ENCODE measurements at regions not wholly inside any gene's neighbourhood (a gene's known extent, or its start where the extent isn't known, plus 50 kb on each side); places are given as distances from the start of the nearest gene placed in this dataset.

DNA sequence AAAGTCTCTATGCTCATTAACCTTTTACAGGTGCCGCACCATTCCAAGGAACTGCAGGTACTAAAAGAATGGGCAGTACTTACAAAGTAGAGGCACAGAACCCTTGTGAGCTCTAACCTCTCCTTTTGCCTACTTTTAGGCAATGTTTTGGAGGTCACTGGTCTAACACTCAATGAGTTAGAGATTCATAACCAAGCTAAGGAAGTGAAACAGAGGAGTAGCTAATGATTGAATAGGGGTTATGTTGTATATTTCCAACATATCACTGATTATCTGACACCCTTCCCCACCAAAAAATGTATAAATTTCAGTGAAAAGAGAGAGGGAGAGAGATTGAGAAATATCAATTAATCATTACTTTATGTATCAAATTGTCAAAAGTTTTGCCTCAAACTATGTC is 269.3 kb downstream of the PCDH7 start:
- Histone ChIP-seq H2AFZ (ENCODE audit: insufficient read depth, low read depth, low read length, poor library complexity, severe bottlenecking) (no peak overlapping the region), H3K9me3 (replicated peaks in 1 of 2; ENCODE audit: control insufficient read depth in 1 of 2, insufficient read depth in 1 of 2, low read length in 2 of 2) (no peaks in the 10 kb centered on the region), H3K79me2 (ENCODE audit: insufficient read depth, low read length) (no peaks in the 10 kb centered on the region), H3K9ac (ENCODE audit: insufficient read depth, low read length, poor library complexity, severe bottlenecking) (no peak overlapping the region), H3K4me3 (replicated peaks in 1 of 3; ENCODE audit: low read depth in 2 of 3, low read length in 3 of 3) (no peak overlapping the region), H3K27me3 (ENCODE audit: control insufficient read depth in 2 of 2, insufficient read depth in 2 of 2, low read length in 2 of 2) (no peaks in the 10 kb centered on the region), H3K36me3 (replicated peaks in 1 of 2; ENCODE audit: control insufficient read depth in 1 of 2, insufficient read depth in 2 of 2, low read length in 2 of 2) (no peaks in the 10 kb centered on the region), H4K20me1 (ENCODE audit: insufficient read depth, low read length) (no peaks in the 10 kb centered on the region), H3K4me2 (replicated peaks; ENCODE audit: extremely low read depth, low read length, poor library complexity, severe bottlenecking) (no peak overlapping the region), H3K27ac (ENCODE audit: low read depth in 1 of 2, low read length in 2 of 2) (no peak overlapping the region), H3K4me1 (ENCODE audit: control insufficient read depth in 1 of 2, insufficient read depth in 2 of 2, low read length in 2 of 2) (no peaks in the 10 kb centered on the region)
- 86% methylated on average over 1 of the region's 1 CpG for WGBS (ENCODE audit: insufficient coverage)
- no peaks in the 10 kb centered on the region for H3K36me3 Mint-ChIP-seq
- H3K9me3 Mint-ChIP-seq, result peaks cover 0 to 4% (median 2%) of the 10 kb centered on the region in 7 donors
- no peaks in the 10 kb centered on the region for H3K4me1 Mint-ChIP-seq
- intact Hi-C loops (cut with micrococcal nuclease), result no loop called here
- H3K27me3 Mint-ChIP-seq (ENCODE audit: low read depth in 3 of 3), result peaks cover 0 to 2% (median 0%) of the 10 kb centered on the region in 3 donors
- TF ChIP-seq, protein P1, sequence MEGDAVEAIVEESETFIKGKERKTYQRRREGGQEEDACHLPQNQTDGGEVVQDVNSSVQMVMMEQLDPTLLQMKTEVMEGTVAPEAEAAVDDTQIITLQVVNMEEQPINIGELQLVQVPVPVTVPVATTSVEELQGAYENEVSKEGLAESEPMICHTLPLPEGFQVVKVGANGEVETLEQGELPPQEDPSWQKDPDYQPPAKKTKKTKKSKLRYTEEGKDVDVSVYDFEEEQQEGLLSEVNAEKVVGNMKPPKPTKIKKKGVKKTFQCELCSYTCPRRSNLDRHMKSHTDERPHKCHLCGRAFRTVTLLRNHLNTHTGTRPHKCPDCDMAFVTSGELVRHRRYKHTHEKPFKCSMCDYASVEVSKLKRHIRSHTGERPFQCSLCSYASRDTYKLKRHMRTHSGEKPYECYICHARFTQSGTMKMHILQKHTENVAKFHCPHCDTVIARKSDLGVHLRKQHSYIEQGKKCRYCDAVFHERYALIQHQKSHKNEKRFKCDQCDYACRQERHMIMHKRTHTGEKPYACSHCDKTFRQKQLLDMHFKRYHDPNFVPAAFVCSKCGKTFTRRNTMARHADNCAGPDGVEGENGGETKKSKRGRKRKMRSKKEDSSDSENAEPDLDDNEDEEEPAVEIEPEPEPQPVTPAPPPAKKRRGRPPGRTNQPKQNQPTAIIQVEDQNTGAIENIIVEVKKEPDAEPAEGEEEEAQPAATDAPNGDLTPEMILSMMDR (IDR thresholded peaks at IDR 0.05), result no peak
- no peak overlapping the region for H3K4me3 Mint-ChIP-seq
- no peak for DNase-seq
- H3K27ac Mint-ChIP-seq, result no peak overlapping the region

DNA sequence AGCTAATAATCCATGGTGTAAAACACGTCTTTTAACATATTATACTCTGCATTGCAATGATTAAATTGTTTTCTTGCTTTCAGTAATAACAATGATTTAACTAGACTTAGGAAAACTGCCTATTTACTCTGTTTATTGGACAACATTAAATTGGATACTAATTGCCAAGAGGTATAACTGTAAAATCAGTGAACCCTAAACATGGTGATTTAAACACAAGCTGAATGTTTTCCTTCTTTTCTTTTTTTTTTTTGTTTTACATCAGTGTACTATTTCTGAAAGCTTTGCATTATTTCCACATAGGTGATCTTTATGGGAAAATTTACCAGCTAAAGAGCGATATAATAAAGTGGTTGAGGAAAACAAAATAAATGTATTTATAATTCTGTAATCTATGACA is 276.7 kb downstream of the PCDH7 start:
- TF ChIP-seq, protein P1 (IDR thresholded peaks at IDR 0.05), result no peak
- Histone ChIP-seq H3K27ac (ENCODE audit: low read depth in 1 of 2, low read length in 2 of 2) (no peak overlapping the region), H3K4me1 (ENCODE audit: control insufficient read depth in 1 of 2, insufficient read depth in 2 of 2, low read length in 2 of 2) (no peaks in the 10 kb centered on the region), H3K27me3 (ENCODE audit: control insufficient read depth in 2 of 2, insufficient read depth in 2 of 2, low read length in 2 of 2) (no peaks in the 10 kb centered on the region), H3K36me3 (replicated peaks in 1 of 2; ENCODE audit: control insufficient read depth in 1 of 2, insufficient read depth in 2 of 2, low read length in 2 of 2) (no peaks in the 10 kb centered on the region), H3K9me3 (replicated peaks in 1 of 2; ENCODE audit: control insufficient read depth in 1 of 2, insufficient read depth in 1 of 2, low read length in 2 of 2) (no peaks in the 10 kb centered on the region), H3K9ac (ENCODE audit: insufficient read depth, low read length, poor library complexity, severe bottlenecking) (no peak overlapping the region), H2AFZ (ENCODE audit: insufficient read depth, low read depth, low read length, poor library complexity, severe bottlenecking) (no peak overlapping the region), H3K79me2 (ENCODE audit: insufficient read depth, low read length) (no peaks in the 10 kb centered on the region), H3K4me2 (replicated peaks; ENCODE audit: extremely low read depth, low read length, poor library complexity, severe bottlenecking) (no peak overlapping the region), H4K20me1 (ENCODE audit: insufficient read depth, low read length) (no peaks in the 10 kb centered on the region), H3K4me3 (replicated peaks in 1 of 3; ENCODE audit: low read depth in 2 of 3, low read length in 3 of 3) (no peak overlapping the region)
- H3K27ac Mint-ChIP-seq, result no peak overlapping the region
- H3K4me1 Mint-ChIP-seq, result no peaks in the 10 kb centered on the region
- no peak for DNase-seq
- no peaks in the 10 kb centered on the region for H3K36me3 Mint-ChIP-seq
- peaks cover 0 to 5% (median 3%) of the 10 kb centered on the region in 7 donors for H3K9me3 Mint-ChIP-seq
- intact Hi-C loops (cut with micrococcal nuclease), result no loop called here
- WGBS (ENCODE audit: insufficient coverage), result no CpG with 5 or more reads among the region's 2 CpGs
- H3K4me3 Mint-ChIP-seq, result no peak overlapping the region
- peaks cover 0 to 2% (median 0%) of the 10 kb centered on the region in 3 donors for H3K27me3 Mint-ChIP-seq (ENCODE audit: low read depth in 3 of 3)
